GM12891 (cell line): ENCODE measurements at regions not wholly inside any gene's neighbourhood (a gene's known extent, or its start where the extent isn't known, plus 50 kb on each side); places are given as distances from the start of the nearest gene placed in this dataset.

Experiments used
- DNase-seq: peaks from one replicate; pipeline ENCODE4 v3.0.0; 2011; ENCODE audit warnings: low spot score; ENCODE audit not compliant: insufficient read length
- FAIRE-seq: peaks from 2 replicates; lab custom pipeline; 2011; peaks lifted over from hg19 to GRCh38; lab: Jason Lieb, UNC
- PAX5 ChIP-seq: IDR thresholded peaks from 2 replicates; pipeline ENCODE4 v1.6.1; 2011; ENCODE audit warnings: low read length, moderate library complexity, mild to moderate bottlenecking; ENCODE audit not compliant: insufficient read depth, severe bottlenecking
- POLR2A ChIP-seq: IDR thresholded peaks from 2 replicates; pipeline ENCODE4 v1.6.1; 2011; ENCODE audit warnings: low read depth, low read length, control low read depth
- POLR2AphosphoS5 ChIP-seq: IDR thresholded peaks from 2 replicates; pipeline ENCODE4 v1.6.1; 2011; ENCODE audit warnings: low read depth, low read length, control low read depth
- POU2F2 ChIP-seq: IDR thresholded peaks from 2 replicates; pipeline ENCODE4 v1.6.1; 2011; ENCODE audit warnings: low read depth, mild to moderate bottlenecking, control low read depth, low read length, moderate library complexity
- SPI1 ChIP-seq: IDR thresholded peaks from 2 replicates; pipeline ENCODE4 v1.6.1; 2011; ENCODE audit warnings: low read depth, low read length, control low read depth
- TAF1 ChIP-seq: IDR thresholded peaks from 2 replicates; pipeline ENCODE4 v1.6.1; 2011; ENCODE audit warnings: low read depth, low read length, control low read depth

DNA sequence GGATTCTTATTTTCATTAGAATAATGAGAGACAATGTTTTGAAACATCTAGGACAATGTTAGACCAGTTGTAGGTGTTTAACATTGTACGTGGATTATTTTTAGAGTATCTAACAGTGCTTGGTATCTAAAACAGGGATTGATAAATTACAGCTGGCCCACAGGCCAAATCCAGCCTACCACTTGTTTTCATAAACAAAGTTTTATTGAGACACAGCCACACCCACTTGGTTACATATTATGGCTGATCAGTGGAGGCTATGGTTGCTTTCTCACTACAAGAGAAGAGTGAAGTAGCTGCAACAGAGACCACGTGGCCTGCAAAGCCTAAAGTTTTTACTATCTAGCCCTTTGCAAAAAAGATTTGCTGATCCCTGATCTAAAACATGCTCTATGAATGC, 223.1 kb upstream of the CTNNB1 start:
- DNase-seq (no peak), FAIRE-seq (no peak)
- TF ChIP-seq SPI1 (no peak), POLR2A (no peak), POU2F2 (no peak), POLR2AphosphoS5 (no peak), TAF1 (no peak), PAX5 (no peak)

DNA sequence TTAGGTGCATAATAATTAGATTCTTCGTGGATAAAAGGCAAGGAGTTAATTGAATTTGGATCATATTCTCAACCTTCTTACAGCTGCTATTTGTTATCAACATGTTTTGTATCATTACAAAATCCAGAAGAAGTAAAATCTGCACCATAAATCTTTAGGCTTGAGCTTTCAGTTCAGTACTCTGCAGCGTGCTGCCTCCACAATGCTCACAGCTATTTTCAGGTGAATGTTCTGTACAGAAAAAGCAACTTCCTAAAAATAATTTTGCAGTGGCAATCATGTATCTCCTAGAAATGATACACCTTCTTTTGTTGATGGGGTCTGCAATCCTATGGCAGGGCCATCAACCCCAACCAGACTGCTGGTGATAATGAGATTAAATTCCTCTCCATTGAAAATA, 220.9 kb upstream of the CTNNB1 start:
- DNase-seq: no peak
- FAIRE-seq: no peak
- TF ChIP-seq POLR2A: no peak
- TF ChIP-seq POU2F2: no peak
- TF ChIP-seq TAF1: no peak
- no peak for TF ChIP-seq POLR2AphosphoS5
- no peak for TF ChIP-seq PAX5
- TF ChIP-seq SPI1: no peak

DNA sequence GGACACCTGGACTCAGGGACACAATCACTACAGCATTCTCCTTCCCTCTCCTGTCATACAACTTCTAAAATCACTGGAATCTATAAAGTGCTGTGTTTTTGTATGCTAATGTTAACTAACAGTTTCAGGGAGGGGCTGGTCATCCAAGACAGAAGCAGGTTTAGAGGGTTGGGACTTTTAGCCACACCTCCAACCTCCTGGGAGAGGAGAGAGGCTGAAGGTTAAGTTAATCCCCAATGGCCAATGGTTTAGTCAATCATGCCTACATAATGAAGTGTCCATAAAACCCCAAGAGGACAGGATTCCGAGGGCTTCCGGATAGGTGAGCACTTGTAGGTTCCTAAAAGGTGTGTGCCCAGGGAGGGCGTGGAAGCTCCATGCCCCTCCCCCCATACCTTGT, 219.3 kb upstream of the CTNNB1 start:
- FAIRE-seq: no peak

GRCh38 chr3:40980467-40980866, 218.8 kb upstream of the CTNNB1 start:
- no peak for FAIRE-seq
- no peak for DNase-seq
- TF ChIP-seq PAX5 (no peak), POLR2A (no peak), POU2F2 (no peak), TAF1 (no peak), SPI1 (no peak), POLR2AphosphoS5 (no peak)

More for the DNA sequence above, 219.3 kb upstream of the CTNNB1 start:
- DNase-seq: no peak
- TF ChIP-seq PAX5: no peak

- no peak for DNase-seq
- TF ChIP-seq POLR2AphosphoS5 (no peak), TAF1 (no peak), POLR2A (no peak), PAX5 (no peak), POU2F2 (no peak), SPI1 (no peak)
- FAIRE-seq: no peak
These were observed 214.1 kb upstream of the CTNNB1 start for GRCh38 chr3:40985195-40985594.

DNA sequence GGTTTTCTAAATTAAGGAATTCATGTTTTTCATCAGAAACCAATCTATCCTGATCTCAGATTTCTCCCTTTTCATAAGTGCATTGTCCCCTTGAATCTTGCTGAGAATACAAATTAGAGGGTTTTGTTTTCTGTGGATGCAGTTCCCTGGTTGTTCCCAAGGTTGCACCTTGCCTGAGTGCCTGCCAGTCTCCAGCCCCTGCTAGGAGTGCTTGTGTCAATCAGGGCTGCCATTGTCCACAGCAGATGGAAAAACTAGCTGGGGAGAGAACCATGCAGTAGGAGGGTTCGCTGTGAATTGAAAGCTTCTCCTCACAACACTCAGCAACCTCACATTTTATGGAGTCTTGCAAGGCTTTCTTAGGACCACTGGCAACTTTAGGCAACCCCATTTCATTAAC, 210.8 kb upstream of the CTNNB1 start:
- DNase-seq: no peak
- TF ChIP-seq POLR2AphosphoS5 (no peak), SPI1 (no peak), POLR2A (no peak), TAF1 (no peak), POU2F2 (no peak), PAX5 (no peak)
- no peak for FAIRE-seq

DNA sequence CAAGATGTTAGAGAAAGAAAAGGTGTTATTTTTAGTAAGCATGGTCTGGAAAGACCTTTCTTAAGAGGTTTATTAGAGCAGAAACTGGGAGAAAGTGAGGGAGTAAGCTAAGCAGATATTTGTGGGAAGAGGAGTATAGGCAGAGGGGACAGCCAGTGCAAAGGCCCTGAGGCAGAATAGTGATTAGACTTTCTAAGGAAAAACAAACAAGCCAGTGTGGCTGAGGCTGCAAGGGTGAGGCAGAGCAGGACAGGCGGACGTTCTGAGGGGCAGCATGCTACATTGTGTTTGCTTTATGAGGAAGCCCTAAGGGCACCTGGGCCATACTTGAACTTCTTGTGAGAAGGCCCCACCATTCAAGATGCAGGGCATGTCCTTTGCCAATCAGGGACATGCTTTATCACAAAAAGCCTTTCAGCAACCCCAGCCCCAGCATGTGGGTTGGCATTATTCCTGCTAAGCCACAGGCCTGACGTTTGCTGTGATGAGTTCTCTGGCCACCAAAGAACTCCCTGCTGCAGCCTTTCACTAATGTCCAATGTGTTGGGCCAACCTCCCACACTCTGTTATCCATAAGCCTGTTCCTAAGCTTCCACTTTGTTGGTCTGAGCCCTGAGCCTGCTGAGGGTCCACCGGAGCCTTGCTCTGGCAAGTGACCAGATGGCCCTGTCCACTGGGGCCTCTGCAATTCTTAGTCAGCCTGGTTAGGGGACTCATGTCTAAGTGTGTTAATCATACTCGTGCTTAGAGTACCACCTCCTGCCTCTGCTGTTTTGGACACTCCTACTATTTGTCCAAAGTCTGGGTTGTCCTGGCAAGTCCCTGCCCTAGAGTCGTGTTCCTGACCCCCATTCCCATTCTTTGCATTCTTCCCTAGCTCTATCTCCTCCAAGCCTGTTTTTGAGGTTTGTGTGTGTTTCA, 209.9 kb upstream of the CTNNB1 start:
- DNase-seq (no peak), FAIRE-seq (no peak)
- no peak for TF ChIP-seq TAF1
- no peak for TF ChIP-seq SPI1
- no peak for TF ChIP-seq POLR2A
- TF ChIP-seq PAX5: no peak
- no peak for TF ChIP-seq POLR2AphosphoS5
- no peak for TF ChIP-seq POU2F2

- FAIRE-seq (no peak), DNase-seq (no peak)
- no peak for TF ChIP-seq SPI1
These were observed 209.2 kb upstream of the CTNNB1 start for GRCh38 chr3:40990062-40990456.

- DNase-seq (no peak), FAIRE-seq (no peak)
- TF ChIP-seq POLR2AphosphoS5 (no peak), SPI1 (no peak), PAX5 (no peak), POLR2A (no peak), TAF1 (no peak), POU2F2 (no peak)
These were observed 207.3 kb upstream of the CTNNB1 start for GRCh38 chr3:40992023-40992422.

DNA sequence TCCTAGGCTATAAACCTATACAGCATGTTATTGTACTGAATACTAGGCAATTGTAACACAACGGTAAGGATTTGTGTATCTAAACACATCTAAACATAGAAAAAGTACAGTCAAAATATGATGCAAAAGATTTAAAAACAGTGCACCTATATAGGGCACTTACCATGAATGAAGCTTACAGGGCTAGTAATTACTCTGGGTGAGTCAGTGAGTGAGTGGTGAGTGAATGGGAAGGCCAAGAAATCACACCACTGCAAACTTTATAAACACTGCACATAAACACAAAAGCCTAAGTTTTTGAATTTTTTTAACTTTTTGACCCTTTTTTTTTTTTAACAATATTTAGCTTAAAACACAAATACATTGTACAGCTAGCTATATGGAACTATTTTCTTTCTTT, 204.7 kb upstream of the CTNNB1 start:
- TF ChIP-seq POLR2AphosphoS5 (no peak), PAX5 (no peak), POLR2A (no peak), SPI1 (no peak), POU2F2 (no peak), TAF1 (no peak)
- DNase-seq: no peak
- no peak for FAIRE-seq

DNA sequence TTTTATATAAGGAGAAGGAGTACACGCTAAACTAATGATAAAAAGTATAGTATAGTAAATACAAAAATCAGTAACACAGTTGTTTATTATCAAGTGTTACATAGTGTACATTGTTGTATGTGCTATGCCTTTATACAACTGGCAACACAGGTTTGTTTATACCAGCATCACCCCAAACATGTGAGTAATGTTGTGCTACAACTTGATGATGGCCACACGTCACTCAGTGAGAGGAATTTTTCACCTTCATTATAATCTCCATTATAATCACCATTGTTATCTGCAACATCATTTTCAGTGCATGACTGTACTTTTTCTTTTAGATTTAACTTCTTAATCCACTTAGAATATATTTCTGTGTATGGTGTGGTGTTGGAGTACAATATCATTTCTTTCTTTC, 204.0 kb upstream of the CTNNB1 start:
- FAIRE-seq (no peak), DNase-seq (no peak)
- TF ChIP-seq TAF1 (no peak), POLR2A (no peak), SPI1 (no peak), POLR2AphosphoS5 (no peak), POU2F2 (no peak), PAX5 (no peak)
